Osteocyte (in vitro differentiated cells): ENCODE measurements at regions not wholly inside any gene's neighbourhood (a gene's known extent, or its start where the extent isn't known, plus 50 kb on each side); places are given as distances from the start of the nearest gene placed in this dataset.

Experiments
- DNase-seq: peaks from one replicate; pipeline ENCODE4 v3.0.0; 2021; ENCODE audit warnings: mixed read lengths; ENCODE audit not compliant: unreplicated experiment; ENCODE audit errors: extremely low spot score
- H3K27ac Mint-ChIP-seq: one replicate; pipeline ENCODE4 v1.8.0; 2021; ENCODE audit warnings: mild to moderate bottlenecking, mixed read lengths; ENCODE audit not compliant: unreplicated experiment
- H3K27me3 Mint-ChIP-seq: one replicate; pipeline ENCODE4 v1.8.0; 2021; ENCODE audit warnings: mixed read lengths; ENCODE audit not compliant: unreplicated experiment
- H3K36me3 Mint-ChIP-seq: one replicate; pipeline ENCODE4 v1.8.0; 2021; ENCODE audit warnings: mixed read lengths; ENCODE audit not compliant: unreplicated experiment
- H3K4me1 Mint-ChIP-seq: one replicate; pipeline ENCODE4 v1.8.0; 2021; ENCODE audit warnings: mixed read lengths; ENCODE audit not compliant: unreplicated experiment
- H3K4me3 Mint-ChIP-seq: one replicate; pipeline ENCODE4 v1.8.0; 2021; ENCODE audit warnings: mild to moderate bottlenecking, moderate library complexity, mixed read lengths; ENCODE audit not compliant: unreplicated experiment
- H3K9me3 Mint-ChIP-seq: one replicate; pipeline ENCODE4 v1.8.0; 2021; ENCODE audit warnings: mixed read lengths; ENCODE audit not compliant: unreplicated experiment
- TF ChIP-seq, protein P1 (sequence below): fragments of 200-600 bp; sonication (generic); IDR thresholded peaks from 2 replicates; pipeline ENCODE4 v1.5.0; 2021; ENCODE audit warnings: antibody characterized with exemption, mild to moderate bottlenecking, moderate library complexity

DNA sequence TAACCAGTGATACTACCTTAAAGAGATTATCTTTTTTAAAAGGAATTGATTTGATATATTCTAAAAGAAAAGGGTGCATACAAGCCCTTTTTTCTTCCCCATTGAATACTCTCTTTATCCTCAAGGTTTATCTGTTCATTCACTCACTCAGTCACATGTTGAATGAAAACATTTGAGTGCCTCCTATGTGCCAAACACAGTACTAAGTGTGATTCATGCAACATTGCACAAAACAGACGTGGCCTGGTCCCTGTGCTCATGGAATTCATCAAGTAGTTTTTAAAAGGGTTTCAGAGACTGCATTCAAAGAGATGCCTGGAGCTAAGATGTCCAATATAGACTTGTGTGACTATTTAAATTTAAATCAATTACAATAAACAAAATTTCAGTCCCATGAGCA, 462.2 kb upstream of the MDFIC2 start:
- Mint-ChIP-seq H3K4me1 (peaks cover 6% of the 10 kb centered on the region), H3K9me3 (peaks cover 3% of the 10 kb centered on the region), H3K27ac (no peak overlapping the region), H3K36me3 (no peaks in the 10 kb centered on the region), H3K4me3 (no peak overlapping the region), H3K27me3 (no peaks in the 10 kb centered on the region)
- TF ChIP-seq, protein P1, sequence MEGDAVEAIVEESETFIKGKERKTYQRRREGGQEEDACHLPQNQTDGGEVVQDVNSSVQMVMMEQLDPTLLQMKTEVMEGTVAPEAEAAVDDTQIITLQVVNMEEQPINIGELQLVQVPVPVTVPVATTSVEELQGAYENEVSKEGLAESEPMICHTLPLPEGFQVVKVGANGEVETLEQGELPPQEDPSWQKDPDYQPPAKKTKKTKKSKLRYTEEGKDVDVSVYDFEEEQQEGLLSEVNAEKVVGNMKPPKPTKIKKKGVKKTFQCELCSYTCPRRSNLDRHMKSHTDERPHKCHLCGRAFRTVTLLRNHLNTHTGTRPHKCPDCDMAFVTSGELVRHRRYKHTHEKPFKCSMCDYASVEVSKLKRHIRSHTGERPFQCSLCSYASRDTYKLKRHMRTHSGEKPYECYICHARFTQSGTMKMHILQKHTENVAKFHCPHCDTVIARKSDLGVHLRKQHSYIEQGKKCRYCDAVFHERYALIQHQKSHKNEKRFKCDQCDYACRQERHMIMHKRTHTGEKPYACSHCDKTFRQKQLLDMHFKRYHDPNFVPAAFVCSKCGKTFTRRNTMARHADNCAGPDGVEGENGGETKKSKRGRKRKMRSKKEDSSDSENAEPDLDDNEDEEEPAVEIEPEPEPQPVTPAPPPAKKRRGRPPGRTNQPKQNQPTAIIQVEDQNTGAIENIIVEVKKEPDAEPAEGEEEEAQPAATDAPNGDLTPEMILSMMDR = no peak
- DNase-seq = no peak

DNA sequence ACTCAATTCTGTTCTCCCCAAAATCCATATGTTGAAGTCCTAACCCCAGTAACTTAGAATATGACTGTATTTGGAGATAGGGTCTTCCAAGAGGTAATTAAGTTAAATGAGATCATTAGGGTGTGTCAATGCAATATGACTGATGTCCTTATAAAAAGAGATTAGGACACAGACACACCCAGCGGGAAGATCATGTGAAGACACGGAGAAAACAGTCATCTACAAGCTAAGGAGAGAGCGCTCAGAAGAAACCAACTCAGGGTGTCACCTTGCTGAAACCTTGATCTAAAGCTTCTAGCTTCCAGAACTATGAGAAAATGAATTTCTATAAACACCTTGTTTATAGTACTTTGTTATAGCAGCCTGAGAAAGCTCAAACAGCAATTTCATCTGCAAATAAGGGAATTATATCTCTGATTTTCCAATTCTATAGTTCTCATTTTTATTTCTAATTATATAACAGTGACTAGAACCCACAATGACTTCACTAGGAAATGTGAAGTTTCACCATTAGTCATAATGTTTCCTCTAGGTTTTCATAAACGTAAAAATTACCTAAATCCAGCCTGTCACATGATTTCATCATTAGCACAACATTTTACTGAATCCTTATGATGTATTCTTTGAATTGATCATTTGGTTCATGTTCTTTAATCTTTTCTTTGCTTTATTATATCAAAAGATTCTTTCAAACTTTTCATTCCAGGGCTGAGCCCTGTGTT, 459.1 kb upstream of the MDFIC2 start:
- DNase-seq = no peak
- H3K27ac Mint-ChIP-seq = no peak overlapping the region
- TF ChIP-seq, protein P1 = no peak
- H3K4me3 Mint-ChIP-seq = no peak overlapping the region
- H3K36me3 Mint-ChIP-seq = no peaks in the 10 kb centered on the region
- H3K4me1 Mint-ChIP-seq = peaks cover 4% of the 10 kb centered on the region
- H3K9me3 Mint-ChIP-seq = no peaks in the 10 kb centered on the region
- H3K27me3 Mint-ChIP-seq = no peaks in the 10 kb centered on the region

DNA sequence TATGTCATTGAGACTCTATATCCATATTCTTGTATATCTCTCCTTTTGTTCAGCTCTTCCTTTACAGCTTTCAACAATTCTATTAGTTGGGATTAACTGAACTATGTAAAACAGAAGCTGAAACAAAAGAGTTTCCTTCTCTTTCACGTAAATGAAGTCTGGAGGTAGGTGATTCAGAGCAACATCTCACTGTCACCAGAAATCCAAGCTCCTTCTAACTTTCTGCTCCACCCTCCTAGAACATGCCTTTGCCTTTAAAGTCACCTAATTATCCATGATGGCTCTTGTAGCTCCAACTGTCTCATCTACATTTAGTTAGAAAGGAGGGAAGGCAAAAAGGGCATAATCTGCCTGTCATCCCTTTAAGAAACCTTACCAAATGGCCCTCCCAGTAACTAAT, 458.2 kb upstream of the MDFIC2 start:
- no peak overlapping the region for H3K4me3 Mint-ChIP-seq
- TF ChIP-seq, protein P1 = no peak
- no peaks in the 10 kb centered on the region for H3K9me3 Mint-ChIP-seq
- peaks cover 11% of the 10 kb centered on the region for H3K4me1 Mint-ChIP-seq
- no peaks in the 10 kb centered on the region for H3K27me3 Mint-ChIP-seq
- no peak overlapping the region for H3K27ac Mint-ChIP-seq
- no peaks in the 10 kb centered on the region for H3K36me3 Mint-ChIP-seq
- no peak for DNase-seq

DNA sequence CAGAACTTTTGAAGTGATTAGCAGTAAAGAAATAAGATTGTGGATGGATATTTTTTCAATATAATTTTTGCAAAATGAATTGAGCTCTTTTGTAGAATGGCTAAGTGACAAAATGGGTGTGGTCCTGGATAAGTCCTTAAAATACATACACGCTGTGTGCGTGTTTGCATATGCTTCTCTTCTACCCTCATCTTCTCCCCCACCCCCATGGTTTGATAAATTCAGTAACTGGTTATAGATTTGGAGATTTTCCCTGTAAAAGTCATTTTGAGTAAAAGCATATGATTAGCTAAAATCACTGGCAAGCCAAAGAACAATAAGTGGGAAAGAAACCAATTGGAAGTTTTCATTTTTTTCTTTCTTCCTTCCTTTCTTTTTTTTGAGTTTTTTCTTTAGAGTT, 453.9 kb upstream of the MDFIC2 start:
- Mint-ChIP-seq H3K4me3 (no peak overlapping the region), H3K27ac (no peak overlapping the region), H3K9me3 (no peaks in the 10 kb centered on the region), H3K4me1 (peaks cover 11% of the 10 kb centered on the region), H3K27me3 (no peaks in the 10 kb centered on the region), H3K36me3 (no peaks in the 10 kb centered on the region)
- no peak for DNase-seq
- TF ChIP-seq, protein P1 = no peak

DNA sequence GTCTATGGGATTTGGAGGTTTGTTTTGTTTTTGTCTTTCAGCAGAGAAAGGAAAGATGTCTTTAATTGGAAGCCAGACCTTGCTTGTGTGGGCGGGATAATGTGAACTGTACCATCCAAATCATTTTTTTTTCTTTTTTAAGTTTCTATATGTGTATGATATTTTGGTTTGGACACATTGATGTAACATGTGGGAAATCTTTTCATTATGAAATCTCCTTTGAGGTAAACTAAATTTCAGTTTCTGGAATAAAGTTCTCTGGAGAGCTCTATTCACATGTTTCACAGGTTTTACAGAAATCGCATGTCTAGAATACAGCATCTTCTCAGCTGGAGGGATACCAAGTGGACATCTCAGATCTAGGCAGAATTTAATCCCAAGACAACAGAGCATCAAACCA, 451.5 kb upstream of the MDFIC2 start:
- TF ChIP-seq, protein P1 = no peak
- Mint-ChIP-seq H3K27me3 (no peaks in the 10 kb centered on the region), H3K4me1 (peaks cover 9% of the 10 kb centered on the region), H3K27ac (no peak overlapping the region), H3K36me3 (no peaks in the 10 kb centered on the region), H3K9me3 (no peaks in the 10 kb centered on the region), H3K4me3 (no peak overlapping the region)
- no peak for DNase-seq
